ENCODE measurements at regions not wholly inside any gene's neighbourhood (a gene's known extent, or its start where the extent isn't known, plus 50 kb on each side); places are given as distances from the start of the nearest gene placed in this dataset.

- TF ChIP-seq CTCF (IDR thresholded peaks at IDR 0.05) (no peak), POLR2A (IDR thresholded peaks at IDR 0.05) (no peak)
Observed at GRCh38 chr13:54633456-54633855, 1604.8 kb downstream of the OLFM4 start.
